Esophagus muscularis mucosa (tissue), 3 donors: ENCODE measurements at regions not wholly inside any gene's neighbourhood (a gene's known extent, or its start where the extent isn't known, plus 50 kb on each side); places are given as distances from the start of the nearest gene placed in this dataset.
A peak's percentile ranks its signal among the peaks of the same experiment; 100 is the strongest.

Source experiments
- CTCF ChIP-seq, 3 experiments: fragments of 200-600 bp in 2 of 3; fragments of 450-650 bp in 1 of 3; sonication (generic) in 2 of 3; IDR thresholded peaks; one replicate each; pipeline ENCODE4 v1.5.1; 2017 to 2019; ENCODE audit warnings: antibody characterized with exemption in 3 of 3, mild to moderate bottlenecking in 2 of 3, moderate library complexity in 1 of 3
- POLR2AphosphoS5 ChIP-seq, 2 donors: sonication (generic); formaldehyde crosslinking; IDR thresholded peaks; one replicate each; pipeline ENCODE4 v1.6.1; 2017; ENCODE audit warnings: antibody characterized with exemption in 2 of 2

DNA sequence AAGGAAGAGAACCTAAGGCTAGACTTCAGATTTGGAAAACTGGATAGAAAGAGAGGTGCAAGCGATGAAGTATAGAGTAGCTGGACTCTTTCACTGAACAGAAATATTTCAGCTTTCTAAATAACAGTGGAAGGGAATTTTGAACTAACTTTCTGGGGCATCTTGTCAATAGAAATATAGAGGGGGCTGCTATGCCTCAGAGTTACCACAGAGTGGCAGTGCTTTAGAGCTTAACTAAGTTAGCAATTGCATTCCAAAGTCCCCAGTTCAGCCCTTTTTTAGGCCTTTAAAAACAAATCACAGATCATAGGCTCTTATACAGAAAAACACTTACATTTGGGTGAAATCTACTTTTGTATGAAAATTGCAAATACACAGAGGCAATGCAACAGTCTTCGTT is 154.2 kb upstream of the CDH8 start:
- TF ChIP-seq POLR2AphosphoS5 (IDR thresholded peaks at IDR 0.05): no peak
- peak in 1 of 3 experiments; percentile 28 for TF ChIP-seq CTCF (IDR thresholded peaks at IDR 0.05)
